ENCODE measurements at regions not wholly inside any gene's neighbourhood (a gene's known extent, or its start where the extent isn't known, plus 50 kb on each side); places are given as distances from the start of the nearest gene placed in this dataset.
"Not testable (repeated sequence)": the region's sequence is repeated elsewhere in the genome, so short reads cannot be mapped to it uniquely, and the experiment has no call there.

DNA sequence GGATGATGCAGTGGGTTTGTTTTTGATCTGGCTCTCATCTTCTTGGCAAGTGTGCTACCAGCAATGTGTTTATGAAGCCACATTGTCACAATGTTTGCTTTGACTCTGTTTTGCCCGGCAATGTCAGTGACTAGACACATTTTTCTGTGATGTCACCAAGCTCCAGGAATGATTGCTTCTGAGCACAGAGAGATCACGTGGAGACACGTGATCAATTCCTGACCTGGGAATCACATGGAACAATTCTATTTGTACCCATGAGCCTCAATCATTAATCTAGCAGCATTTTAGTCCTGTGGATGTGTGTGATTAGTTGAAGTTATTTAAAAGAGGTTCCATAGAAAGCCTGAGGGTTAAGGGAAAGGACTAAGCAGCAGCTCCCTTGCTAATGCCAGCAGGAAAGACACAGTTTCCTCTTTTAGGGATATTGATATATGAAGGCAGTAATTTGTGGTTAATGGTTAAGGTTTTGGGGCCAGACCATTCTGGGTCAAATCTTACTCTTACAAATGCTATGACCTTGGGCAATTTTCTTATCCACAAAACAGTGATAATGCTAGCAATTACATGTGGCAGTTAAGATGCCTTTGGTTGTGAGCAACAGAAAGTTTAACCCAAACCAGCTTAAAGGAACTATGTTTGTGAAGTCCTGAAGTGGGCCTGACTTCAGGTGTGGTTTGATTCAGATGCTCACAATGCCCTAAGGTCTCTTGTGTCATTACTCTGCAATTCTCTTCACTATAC, 59.0 kb downstream of the FASLG start:
- no peak for DNase-seq (ENCODE audit: low read depth)

DNA sequence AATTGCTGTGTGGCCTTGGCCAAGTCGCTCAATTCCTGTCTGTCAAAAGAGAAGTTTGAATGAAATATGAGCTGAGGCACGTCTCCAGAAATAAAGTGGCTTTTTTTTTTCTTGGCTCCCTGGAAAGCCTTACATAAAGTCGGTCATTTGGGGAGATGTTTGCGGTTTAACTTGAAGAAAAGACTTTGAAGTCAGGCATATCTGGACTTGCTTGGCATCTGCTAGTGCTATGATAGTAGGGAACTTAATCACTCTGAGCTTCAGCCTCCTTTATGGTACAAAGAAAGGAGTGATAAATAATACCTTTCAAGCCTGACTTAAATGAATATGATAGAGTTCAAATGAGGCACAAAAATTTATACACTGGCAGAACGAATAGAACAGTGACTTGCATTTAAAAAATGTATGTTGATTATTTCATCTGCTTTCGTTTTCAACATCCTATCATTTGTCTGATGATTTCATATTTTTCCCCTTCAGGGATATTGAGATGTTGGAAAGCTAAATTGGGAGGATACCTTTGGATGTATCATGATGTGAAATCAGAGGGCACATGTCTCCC, 60.2 kb downstream of the FASLG start:
- no peak for DNase-seq (ENCODE audit: low read depth)

DNA sequence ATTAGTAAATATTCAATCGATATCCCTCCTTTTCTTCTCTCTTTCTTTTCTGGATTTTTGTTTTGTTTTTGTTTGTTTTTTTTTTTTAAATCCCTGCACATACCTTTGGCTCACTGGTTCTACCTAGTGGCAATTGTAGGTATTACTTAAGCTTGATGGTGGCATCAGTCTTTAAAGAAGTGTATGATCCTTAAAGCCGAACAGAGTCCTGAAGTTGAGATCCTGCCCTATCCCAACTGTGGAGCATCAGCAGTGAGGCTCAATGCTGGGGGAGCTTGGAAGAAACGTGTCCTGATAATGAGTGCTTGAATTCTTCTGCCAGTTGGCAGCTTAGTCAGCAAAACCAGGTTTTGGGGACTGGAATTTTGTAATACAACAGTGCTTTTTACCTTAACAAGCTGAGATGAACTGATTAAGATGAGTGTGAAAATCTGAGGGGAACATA, 60.8 kb downstream of the FASLG start:
- DNase-seq (ENCODE audit: low read depth), result no peak

DNA sequence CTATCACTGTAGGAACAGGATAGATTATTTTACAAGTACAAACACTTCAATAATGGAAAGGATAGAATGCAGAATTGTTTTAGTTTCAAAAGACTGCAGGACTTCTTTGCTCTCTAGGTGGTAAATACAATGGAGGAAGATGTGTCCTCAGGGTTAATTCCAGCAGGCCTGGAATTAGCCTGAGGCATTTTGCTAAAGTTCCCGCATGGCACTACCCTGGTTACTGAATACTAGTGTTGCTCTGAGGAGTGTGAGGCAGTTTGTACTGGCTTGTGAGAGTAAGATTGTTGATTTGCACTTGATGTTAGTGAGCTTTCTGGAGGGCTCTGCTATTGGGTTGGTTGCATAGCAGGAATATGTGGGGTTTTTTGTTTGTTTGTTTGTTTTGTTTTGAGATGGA, 61.4 kb downstream of the FASLG start:
- DNase-seq (ENCODE audit: low read depth), result no peak

DNA sequence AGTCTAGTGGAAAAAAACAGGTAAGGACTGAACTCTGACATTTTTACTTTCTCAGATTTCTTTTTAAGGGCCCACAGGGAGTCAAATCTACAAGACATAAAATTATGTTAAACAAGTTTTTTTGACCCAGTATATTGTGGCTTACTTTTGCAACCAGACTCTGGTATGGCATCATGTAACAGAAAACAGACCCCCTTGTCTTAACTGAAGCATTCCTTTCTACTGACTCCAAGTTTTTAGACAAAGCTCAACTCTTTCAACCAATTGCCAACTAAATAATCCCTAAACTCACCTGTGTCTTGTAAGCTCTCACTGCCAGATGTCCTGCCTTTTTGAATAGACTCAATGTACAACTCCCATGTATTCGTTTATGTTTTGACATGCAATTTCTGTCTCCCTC, 64.3 kb downstream of the FASLG start:
- no peak for DNase-seq (ENCODE audit: low read depth)

DNA sequence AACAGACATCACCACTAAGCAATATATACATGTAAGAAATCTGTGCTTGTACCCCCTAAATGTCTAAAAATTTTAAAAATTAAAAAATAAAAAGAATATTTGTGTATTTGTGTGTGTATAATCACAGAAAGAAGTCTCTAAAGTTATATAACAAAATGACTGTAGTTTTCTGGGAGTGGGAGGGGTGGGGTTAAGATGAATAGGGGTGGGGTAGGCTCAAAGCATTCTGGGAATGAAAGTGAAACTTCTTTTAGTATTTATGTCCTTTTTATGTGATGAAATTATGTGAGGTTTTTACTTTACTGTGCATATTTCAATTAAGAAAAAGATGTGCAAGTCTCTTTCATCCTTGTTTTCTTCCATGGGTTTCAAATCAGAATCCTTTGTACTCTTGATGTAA, 65.3 kb downstream of the FASLG start:
- DNase-seq (ENCODE audit: low read depth), result no peak

DNA sequence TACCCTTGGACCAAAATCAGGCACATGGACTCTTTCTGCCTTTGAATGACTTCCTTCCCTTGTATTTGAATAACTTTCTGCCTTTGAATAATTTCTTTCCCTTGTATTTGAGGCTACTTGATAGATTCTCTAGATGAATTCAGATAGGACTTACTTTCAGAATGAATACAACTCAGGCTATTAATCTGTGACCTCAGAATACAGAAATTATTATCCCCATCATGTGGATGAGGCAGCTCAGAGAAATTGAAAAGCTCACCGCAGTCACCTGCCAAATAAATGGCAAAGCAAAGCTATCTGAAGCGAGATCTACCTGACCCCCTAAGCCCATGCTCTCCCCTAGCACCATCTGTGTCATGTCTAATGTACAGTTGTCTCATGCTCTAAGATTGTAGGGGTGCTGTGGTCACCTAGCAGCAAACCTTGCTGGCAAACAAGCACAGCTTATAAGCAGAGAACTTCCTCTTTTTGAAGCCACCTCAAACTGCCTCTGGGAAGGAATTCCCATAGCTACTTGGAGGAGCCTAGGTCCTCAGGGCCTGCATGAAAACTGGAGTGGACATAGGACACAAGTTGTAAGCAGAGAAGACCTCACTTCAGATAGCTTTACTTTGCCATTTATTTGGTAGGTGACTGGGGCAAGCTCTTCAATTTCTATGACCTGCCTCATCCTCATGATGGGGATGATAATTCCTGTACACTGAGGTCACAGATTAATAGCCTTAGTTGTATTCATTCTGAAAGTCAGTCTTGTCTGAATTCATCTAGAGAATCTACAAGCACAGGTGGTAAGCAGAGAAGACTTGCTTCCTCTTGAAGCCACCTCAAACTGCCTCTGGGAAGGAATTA, 66.1 kb downstream of the FASLG start:
- DNase-seq (ENCODE audit: low read depth), result no peak

DNA sequence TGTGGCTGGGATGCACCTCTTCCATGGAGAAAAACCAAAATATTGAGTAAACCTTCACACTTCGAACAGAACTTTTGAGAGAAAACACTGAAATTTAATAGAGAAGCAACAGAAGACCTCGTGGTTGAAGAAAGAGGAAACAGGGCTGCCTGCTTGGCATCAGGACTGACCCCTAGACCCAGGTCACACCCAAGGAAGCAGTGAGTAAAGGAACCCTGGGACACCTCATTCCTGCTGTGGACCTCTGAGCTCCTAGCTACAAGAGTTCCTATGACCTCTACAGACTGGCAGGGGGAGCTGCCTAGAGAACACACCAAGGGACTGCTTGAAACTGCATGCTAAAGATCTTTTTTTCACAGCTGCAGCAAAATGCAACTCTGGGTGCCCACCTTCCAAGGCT, 67.8 kb downstream of the FASLG start:
- no peak for DNase-seq (ENCODE audit: low read depth)

DNA sequence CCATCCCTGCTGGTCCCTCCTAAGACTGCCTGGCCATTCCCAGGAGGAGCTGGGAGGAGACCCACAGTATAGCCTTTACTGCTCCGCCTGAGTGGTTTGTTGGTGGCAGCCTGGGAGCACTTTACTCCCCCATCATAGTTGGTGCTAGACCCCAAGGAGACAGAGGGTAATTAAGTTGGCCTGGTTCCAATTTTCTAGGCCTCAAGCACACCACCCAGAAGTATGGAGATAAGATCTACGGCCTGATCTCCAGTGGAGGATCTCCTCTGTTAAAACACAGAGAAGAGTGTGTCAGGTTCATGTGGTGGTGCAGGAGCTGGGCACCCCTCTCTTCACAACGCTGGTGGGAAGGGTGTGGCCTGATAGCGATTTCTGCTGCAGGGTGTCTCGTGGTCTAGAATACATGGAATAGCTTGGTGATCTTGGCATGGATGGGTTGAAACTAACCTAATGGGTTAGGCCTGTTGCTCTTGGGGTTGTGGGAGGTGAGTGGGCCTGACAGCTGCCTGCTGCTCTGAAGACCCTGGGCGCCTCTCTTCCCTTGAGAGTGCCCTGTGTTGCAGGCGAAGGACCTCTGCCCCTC, 68.5 kb downstream of the FASLG start:
- no peak for DNase-seq (ENCODE audit: low read depth)

DNA sequence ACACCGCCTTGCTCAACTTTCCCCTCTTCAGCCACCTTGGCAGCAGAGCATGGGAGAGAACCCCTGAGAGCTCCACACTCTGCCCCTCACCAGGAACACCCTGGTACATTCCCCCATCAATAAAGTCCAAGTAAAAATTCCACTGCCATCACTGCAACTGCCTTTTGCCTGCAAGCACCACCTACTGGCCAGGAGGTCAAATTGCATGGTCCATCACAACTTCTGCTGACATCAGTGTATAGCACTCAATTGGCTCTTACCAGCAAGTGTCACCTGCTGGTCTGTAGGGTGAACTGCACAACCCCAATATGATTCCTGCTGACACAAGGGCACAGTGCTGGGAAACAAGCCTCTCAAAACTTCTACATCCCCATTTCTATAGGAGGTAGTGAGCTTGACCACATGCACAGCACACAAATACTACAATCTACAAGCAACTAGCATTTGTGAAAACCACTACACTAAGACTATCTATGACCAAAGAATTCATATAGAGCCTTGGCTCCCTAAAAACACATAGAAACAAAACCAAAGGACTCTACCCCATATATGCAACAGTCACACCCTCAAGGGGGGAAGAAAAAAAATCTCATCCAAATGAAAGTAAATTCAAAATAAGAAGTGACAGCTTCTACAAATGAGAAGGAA, 69.2 kb downstream of the FASLG start:
- DNase-seq (ENCODE audit: low read depth), result no peak

DNA sequence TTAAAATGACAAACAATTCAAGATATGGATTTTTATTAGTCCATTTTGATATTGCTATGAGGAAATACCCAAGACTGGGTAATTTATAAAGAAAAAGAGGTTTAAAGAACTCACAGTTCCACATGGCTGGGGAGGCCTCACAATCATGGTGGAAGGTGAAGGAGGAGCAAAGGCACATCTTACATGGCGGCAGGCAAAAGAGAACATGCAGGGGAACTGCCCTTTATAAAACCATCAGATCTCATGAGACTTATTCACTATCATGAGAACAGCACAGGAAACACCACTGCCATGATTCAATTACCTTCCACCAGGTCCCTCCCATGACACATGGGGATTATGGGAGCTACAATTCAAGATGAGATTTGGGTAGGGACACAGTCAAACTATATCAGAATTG, 69.8 kb downstream of the FASLG start:
- not testable (repeated sequence) for DNase-seq (ENCODE audit: low read depth)

DNA sequence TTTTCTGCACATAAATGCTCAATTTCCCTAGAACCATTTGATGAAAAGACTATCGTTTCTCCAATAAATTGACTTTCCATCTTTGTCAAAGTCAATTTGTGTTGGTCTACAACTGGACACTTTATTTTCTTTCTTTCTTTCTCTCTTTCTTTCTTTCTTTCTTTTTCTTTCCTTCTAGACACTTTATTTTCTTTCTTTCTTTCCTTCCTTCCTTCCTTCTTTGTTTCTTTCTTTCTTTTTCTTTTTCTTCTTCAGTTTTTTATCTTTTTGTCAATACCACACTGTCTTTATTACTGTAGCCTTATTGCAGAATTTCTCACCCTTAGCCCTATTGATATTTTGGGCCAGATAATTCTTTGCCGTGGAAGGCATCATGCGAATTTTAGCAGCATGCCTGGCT, 73.5 kb downstream of the FASLG start:
- no peak for DNase-seq (ENCODE audit: low read depth)

DNA sequence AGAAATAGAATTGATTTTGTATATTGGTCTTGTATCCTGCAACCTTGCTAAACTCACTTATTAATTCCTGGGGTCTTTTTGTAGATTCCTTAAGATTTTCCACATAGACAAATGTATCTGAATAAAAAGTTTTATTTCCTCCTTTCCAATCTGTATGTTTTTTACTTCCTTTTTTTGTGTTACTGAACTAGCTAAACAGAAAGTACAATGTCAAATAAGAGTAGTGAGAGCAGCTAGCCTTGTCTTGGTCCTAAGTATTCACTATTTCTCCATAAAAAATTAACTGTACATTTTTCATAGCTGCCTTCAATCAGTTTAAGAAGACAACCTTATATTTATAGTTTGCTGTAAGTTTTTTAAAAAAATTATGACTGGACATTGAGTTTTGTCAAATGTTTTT, 74.9 kb downstream of the FASLG start:
- no peak for DNase-seq (ENCODE audit: low read depth)

DNA sequence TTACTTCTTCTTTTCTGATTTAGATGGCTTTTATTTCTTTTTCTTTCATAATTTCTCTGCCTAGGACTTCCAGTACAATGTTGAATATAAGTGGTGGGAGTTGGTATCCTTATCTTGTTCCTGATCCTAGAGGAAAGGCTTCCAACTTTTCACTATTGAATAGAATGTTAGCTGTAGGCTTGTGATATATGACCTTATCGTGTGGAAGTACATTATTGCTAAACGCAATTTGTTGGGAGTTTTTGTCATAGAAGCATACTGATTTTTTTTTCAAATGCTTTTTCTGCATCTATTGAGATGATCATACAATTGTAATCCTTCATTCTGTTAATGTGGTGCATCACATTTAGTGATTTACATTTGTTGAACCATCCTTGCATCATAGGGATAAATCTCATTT, 79.5 kb downstream of the FASLG start:
- no peak for DNase-seq (ENCODE audit: low read depth)

DNA sequence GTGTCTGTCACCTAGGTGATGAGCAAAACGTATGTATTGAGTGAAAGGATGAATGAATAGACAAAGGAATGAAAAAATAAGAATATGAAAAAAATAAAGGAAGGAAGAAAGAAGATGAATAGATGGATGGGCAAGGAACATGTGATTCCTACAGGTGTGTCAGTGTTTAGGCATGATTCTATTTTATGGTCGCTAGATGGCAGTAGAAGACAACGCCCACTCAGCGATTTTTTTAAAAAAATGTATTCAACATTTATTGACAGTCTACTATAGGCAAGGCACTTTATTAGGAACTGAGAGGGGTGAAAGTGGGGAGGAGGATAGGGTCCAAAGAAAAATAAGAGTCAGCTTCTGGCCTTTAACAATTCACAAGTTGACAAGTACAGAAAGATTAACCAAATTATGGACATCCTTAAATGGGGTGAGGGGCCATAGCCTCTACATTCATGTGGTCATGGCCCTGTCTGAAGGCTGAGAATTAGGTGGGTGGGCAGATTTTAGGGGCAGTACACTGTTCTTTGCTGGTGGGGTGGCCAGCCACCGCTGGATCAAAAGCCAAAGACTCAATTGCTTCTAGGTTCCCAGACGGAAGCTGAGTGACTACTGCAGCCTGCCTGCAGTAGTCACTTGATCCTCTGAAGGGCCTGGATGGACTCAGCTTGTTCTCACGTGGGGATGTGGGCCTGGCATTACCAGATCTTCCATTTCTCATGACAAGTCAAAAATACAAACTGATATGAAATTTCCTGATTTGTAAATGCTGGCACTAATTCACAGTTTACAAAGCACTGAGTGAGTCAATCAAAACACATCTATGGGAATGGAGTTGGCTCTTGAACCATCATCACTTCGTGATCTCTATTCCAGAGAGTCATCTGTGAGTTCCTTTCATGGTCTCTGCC, 83.9 kb downstream of the FASLG start:
- no peak for DNase-seq (ENCODE audit: low read depth)

DNA sequence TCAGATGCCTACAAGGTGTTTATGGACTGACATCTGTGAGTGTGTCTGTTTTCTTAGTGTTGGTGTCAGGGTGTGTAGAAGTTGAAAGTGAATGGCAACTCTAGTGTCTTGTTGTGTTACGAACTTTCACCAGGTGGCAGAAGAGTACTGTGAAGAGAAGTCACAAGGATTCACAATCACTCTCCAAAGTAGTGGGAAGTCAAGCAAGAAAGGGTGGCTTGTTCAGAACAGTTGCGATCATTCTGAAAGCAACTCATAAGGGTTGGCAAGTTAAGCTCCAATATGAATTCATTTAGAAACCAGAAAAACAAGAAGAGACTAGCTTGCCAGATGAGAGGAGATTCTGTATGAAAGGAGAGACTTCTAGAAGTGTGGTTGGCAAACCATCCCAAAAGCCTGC, 86.1 kb downstream of the FASLG start:
- DNase-seq (ENCODE audit: low read depth), result no peak

DNA sequence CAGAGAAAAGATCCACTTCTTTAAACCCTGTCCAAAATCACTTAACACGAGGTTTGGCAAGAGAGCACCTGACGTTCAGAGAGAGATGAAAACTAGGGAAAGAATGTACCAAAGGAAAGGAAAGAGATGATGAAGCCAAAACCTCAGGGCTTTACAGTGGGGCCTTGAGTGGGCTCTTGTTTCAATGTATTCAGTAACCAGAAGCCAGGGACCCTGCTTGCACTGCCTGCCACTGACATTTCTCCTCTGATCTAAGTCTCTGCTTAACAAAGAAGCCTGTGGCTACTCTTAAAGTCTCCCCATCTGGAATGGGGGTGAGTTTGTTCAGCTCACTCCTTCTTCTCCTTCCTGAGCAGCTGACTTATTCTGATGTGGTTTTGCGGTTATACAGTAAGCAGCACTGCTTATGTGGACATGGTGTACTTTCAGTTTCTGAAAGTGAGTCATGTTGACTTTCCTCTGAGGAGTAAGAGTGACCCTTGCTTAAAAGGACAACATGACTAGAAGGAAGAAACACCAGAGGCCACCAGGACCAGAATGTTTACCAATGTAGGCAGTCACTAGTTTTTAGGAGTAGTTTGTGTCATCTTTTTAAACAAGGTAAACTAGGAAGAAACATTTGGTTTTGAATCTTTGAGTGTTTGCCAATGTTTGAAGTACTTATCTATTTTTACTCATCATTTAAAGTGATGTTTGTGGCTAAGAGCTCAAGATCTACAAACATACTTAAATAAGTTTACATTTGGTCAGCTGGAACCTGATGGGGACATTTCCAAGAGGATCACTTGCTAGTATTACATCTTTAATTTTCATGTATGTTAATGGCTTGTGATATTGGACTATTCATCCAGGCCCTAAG, 87.4 kb downstream of the FASLG start:
- DNase-seq (ENCODE audit: low read depth), result no peak

DNA sequence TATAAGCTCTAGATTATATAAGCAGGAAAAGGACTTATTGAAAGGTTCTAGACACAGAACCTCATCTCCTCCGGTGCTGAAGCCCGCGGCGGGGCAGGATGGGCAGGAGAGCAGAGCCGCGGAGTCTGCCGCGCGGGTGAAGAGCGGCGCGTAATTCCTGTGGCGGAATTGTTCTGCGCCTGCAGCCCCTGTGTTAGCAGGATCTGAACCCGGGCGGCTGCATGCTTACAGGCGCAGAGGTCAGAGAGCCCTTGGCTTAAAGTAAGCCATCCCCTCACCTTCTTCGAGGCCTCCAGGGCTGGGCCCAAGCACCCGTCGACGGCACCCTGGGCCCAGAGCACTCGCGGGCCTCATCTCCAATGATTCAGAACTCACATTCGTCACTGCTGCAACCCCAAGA, 89.3 kb downstream of the FASLG start:
- no peak for DNase-seq (ENCODE audit: low read depth)

DNA sequence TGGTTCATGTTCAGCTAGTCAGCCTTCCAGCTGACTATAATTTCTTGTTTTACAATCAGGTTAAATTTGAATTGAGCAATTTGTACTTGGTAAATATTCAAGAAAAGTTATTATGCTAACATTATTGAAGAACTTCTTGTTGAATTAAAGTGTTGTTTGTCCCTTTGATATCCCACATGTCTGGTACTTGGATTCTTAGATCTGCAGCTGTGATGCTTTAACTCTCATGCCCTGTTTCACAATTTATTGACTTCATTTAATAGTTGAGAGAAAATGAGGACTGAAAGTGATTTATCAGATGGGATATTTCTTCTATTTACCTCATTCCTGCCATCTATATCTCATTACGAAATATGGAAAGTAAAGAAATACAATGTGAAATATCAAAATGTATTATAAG, 92.8 kb downstream of the FASLG start:
- no peak for DNase-seq (ENCODE audit: low read depth)

DNA sequence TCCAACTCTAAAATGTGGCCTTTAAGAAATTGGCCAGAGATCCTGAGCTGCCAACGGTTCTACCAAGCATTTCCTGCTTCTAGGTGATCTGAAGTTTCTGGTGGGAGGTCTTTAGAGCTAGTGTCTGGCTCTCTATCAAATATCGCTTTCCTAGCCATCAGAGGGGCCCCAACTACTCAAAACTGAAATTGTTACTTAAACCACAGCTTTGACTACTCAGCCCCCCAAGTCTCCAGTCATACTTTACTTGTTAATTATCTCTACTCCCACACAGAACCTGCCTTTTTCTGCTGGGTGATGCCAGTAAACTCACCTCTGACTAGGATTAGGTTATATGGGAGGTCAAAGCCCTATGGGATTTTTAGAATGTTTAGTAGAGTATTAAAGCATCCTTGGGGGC, 95.1 kb downstream of the FASLG start:
- no peak for DNase-seq (ENCODE audit: low read depth)

Measured in stimulated activated CD8-positive, alpha-beta memory T cell treated with anti-CD3 and anti-CD28 coated beads, Interleukin-15, amount 100 ng/mL, for 24 hours (primary cell).